GM18861 (cell line): ENCODE measurements at regions not wholly inside any gene's neighbourhood (a gene's known extent, or its start where the extent isn't known, plus 50 kb on each side); places are given as distances from the start of the nearest gene placed in this dataset.
"Not testable (repeated sequence)": the region's sequence is repeated elsewhere in the genome, so short reads cannot be mapped to it uniquely, and the experiment has no call there.

Experiments used
- ATAC-seq: cut with Tn5 transposase; IDR thresholded peaks from one replicate; pipeline ENCODE4 v1.9.1; 2021; ENCODE audit not compliant: unreplicated experiment

DNA sequence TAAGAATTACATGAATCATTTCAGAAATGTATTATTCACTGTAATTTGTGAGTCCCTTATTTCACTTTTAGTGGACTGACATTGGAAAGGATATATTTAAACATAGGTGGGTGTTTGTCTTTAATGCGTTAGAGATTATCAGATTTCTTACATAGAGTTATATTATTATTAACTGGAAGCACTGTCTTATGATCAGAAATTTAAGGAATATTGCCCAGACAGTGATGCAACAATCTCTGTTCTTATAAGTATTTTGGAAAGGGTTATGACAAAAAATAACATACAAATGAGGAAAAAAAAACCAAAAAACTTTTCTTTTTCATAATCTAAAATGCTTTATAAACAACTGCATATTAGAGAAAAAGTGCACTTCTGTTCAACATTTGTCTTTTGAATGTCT lies 836.6 kb downstream of the SLC6A15 start:
- no peak for ATAC-seq

- no peak for ATAC-seq
These were observed 839.2 kb downstream of the SLC6A15 start for GRCh38 chr12:84073401-84073800.

DNA sequence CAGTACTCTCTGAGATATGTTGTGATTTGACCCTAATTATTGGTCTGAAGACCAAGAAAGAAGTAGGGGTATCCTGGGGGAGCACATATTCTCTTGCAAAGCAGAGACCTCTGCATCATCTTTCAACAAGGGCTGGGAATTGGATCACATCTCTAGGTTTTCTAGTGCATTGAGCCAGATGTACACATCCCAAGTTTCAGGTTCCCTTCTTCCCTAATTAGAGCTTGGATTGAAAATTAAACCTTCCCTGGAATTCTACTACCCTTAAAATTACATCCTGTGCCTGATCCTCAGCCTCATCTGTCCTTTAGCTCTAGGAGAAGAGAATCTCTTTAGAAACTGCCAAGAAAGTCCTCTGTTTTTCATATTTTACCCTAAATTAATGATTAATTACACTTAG lies 839.6 kb downstream of the SLC6A15 start:
- ATAC-seq, result no peak

GRCh38 chr12:84070292-84070691 lies 842.3 kb downstream of the SLC6A15 start:
- ATAC-seq, result no peak

- ATAC-seq, result no peak
These were observed 842.9 kb downstream of the SLC6A15 start for GRCh38 chr12:84069699-84070098.

GRCh38 chr12:84069198-84069597 lies 843.4 kb downstream of the SLC6A15 start:
- no peak for ATAC-seq

DNA sequence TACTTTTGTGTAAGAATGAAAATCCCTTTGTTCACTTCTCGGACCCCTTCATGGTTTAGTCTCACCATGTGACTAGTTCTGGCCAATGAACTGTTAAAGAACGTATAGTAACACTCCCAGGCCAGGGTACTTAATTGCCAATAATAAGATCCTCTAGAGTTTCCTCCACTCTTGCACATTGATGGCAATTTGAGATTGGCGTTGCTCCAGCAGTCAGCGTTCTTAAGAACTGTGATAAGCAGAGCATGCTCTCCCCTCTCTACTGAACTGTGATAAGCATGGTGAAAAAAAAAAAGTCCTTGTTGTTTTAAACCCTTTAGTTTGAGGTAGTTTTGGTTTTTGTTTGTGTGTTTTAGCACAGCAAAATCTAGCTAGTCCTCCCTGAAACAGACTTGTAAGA lies 854.5 kb downstream of the SLC6A15 start:
- no peak for ATAC-seq

DNA sequence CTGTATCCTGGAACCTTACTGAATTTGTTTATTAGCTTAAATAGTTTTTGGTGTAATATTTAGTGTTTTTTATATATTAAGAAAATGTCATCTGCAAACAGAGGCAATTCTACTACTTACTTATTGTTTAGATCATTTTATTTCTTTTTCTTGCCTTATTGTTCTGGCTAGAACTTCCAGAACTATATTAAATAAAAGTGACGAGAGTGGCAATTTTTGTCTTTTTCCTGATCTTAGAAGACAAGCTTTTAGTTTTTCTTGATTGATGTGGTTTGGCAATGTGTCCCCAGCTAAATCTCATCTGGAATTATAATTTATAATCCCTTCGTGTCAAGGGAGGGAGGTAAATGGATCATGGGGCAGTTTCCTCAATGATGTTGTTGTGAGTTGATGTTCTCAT lies 857.8 kb downstream of the SLC6A15 start:
- no peak for ATAC-seq

GRCh38 chr12:84047881-84048280 lies 864.7 kb downstream of the SLC6A15 start:
- no peak for ATAC-seq

DNA sequence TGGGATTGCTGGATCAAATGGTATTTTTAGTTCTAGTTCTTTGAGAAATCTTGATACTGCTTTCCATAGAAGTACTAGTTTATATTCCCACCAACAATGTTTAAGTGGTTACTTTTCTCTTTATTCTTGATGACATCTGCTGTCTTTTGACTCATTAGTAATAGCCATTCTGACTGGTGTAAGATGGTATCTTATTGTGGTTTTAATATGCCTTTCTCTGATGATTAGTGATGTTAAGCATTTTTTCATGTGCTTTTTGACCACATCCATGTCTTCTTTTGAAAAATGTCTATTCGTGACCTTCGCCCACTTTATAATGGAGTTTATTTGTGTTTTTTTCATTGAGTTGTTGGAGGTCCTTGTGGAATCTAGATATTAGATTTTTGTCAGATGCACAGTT lies 865.7 kb downstream of the SLC6A15 start:
- ATAC-seq, result no peak

DNA sequence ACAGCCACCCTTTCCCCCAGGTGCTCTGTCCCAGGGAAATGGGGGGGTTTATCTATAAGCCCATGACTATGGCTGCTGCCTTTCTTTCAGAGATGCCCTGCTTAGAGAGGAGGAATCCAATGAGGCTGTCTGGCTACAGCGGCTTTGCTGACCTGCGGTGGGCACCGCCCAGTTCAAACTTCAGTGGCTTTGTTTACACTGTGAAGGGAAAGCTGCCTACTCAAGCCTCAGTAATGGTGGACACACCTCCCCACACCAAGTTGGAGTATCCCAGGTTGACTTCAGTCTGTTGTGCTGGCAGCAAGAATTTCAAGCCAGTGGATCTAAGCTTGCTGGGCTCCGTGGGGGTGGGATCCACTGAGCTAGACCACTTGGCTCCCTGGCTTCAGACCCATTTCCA lies 869.2 kb downstream of the SLC6A15 start:
- no peak for ATAC-seq

DNA sequence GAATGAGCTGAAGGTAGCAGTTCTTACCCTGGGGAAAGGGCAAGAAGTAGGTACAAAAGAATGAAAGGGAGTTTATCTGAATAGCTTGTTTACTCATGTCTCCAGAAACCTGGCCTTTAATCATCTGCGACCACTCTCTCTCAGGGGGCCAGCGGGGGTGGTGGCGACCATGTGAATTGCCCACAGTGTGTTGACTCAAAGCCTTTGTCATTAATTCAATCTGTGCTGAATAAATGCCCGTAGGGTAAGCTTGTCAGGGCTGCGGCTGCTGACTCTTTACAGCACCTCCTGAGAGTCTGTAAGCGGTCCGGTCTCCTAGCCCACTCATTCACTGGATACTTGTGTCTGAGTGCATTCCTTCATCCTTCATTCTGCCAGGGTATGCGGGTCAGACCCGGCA lies 874.4 kb downstream of the SLC6A15 start:
- ATAC-seq, result no peak

DNA sequence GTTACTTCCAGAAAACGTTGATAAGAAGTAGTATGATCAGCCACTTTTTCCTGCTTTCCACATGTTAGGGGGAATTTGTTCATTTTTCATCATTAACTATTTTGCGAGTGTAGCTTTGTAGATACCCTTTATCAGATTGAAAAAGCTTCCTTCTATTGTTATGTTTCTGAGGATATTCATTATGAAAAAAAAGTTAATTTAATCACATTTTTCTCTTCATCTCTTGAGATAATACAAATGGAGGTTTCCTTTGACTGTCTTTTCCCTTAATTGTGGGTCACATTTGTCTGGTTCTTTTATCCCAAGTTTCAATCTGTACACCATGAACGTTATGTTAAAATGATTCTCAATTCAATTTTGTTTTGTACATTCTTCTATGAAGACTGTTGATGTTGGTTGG lies 875.7 kb downstream of the SLC6A15 start:
- no peak for ATAC-seq

DNA sequence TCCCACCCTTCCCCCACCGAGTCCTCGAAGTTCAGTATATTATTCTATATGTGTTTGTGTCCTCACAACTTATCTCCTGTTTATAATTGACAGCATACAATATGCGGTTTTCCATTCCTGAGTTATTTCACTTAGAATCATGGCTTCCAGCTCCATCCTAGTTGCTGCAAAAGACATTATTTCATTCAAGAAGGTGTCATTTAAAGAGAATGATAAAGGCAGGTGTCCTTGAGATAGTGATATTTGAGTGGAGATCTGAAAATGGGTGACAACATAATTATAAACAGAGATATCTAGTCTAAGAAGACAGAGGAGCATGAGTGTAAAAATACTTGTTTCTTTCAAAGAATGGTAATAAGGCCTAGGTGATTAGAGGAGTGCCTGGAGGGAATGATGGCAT lies 876.8 kb downstream of the SLC6A15 start:
- ATAC-seq, result no peak

- ATAC-seq, result no peak
These were observed 877.7 kb downstream of the SLC6A15 start for GRCh38 chr12:84034871-84035270.

- no peak for ATAC-seq
These were observed 879.4 kb downstream of the SLC6A15 start for GRCh38 chr12:84033162-84033561.

DNA sequence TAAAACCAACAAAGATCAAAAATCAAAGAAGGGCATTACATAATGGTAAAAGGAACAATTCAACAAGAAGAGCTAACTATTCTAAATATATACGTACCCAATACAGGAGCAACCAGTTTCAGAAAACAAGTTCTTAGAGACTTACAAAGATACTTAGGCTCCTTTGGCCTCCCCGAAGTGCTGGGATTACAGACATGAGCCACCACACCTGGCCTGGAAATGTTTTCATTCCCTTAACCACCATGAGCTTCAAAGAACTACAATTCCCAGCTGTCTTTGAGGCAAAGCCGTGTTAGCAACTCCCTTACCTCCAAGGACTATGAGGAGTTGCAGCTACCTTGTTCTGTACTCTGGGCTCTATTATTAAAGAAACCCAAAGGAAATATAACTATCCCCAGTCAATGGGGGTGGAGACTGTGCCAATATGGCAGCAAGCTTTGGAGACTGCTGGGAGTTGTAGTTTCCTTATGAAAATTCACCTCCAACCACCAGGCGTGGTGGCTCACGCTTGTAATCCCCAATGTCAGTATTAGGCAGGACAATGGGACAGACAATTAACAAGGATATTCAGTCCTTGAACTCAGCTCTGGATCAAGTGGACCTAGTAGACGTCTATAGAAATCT lies 893.9 kb downstream of the SLC6A15 start:
- not testable (repeated sequence) for ATAC-seq

- ATAC-seq, result no peak
These were observed 895.6 kb downstream of the SLC6A15 start for GRCh38 chr12:84016956-84017355.

- ATAC-seq, result no peak
These were observed 915.2 kb downstream of the SLC6A15 start for GRCh38 chr12:83997423-83997822.

DNA sequence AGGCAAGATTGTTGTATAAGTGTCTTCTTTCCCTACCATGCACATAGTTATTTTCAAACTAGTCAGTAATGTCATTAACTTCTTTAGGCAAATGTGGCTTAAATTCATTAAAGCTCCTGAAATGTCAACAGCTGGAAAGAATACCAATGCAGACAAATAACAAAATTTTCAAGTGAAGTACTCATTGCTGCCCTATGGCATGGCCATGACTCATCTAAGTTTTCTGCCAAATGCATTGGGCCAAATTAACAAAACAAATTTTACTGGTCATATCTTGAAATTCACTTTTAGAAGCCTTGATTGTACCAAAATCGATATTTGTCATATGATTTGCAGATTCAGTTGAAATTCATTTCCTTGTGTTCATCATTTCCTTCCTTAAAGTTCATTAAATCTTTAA lies 915.9 kb downstream of the SLC6A15 start:
- no peak for ATAC-seq

GRCh38 chr12:83985084-83985483 lies 927.5 kb downstream of the SLC6A15 start:
- no peak for ATAC-seq

DNA sequence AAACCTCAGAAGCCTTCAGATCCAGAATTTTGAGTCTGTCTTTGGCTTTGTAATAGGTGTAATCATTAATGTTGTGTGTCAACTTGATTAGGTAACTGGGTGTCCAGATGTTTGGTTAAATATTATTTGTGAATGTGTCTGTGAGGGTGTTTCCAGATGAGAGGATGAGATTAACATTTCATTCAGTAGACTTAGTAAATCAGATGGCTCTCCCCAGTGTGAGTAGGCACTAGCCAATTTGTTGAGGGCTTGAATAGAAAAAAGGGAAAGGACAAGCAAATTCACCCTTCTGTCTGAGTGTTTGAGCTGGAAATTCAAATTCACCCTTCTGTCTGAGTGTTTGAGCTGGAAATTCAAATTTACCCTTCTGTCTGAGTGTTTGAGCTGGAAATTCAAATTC lies 932.2 kb downstream of the SLC6A15 start:
- no peak for ATAC-seq

DNA sequence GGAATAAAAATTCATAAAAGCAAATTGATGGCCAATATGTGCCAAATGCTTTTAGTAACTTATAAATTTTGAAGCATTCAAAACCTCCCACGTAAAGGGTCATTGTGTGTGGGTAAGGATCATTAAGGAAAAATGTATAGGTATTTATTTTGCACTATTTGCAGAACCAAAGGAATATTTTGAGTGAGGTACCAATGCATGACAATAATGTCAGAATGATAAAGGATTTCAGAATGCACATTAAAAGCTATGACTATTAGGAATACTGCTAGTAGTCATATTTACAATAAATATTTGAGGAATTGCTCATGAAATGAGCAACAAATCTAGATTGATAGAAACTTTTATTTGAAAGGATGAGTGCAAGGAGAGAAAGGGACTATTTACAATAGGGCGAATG lies 932.8 kb downstream of the SLC6A15 start:
- ATAC-seq, result no peak

DNA sequence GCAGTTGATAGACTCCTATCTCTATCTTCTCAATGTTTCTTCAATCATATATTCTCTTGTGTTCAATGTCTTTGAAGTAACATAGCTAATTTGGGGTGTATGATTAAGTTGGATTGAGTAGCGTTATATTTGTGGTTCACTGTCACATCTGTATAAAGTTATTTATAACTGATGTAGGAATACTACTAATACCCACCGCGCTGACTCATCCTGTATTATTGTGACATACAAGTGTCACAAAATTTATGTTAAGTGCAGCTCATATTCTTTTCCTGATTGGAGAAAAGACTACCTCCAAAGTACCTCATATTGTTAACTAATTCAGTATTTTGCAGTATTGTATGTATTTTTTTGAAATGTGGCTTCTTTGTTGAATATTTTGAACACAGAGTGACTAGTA lies 940.8 kb downstream of the SLC6A15 start:
- ATAC-seq, result no peak
